Mesenchymal stem cell (in vitro differentiated cells and primary cell): ENCODE measurements at regions not wholly inside any gene's neighbourhood (a gene's known extent, or its start where the extent isn't known, plus 50 kb on each side); places are given as distances from the start of the nearest gene placed in this dataset.

Experiments used
- DNase-seq: peaks from one replicate; pipeline ENCODE4 v3.0.0-alpha.2; 2013
- H2AFZ ChIP-seq: one replicate; pipeline ENCODE4 v1.6.1; 2013; ENCODE audit warnings: low read depth, mild to moderate bottlenecking, control low read depth, inconsistent platforms, low read length, moderate library complexity
- H2AK5ac ChIP-seq: 2 replicates; pipeline ENCODE4 v1.6.1; 2013; ENCODE audit warnings: low read length, moderate library complexity, mild to moderate bottlenecking, inconsistent platforms; ENCODE audit not compliant: severe bottlenecking
- H2BK120ac ChIP-seq: one replicate; pipeline ENCODE4 v1.6.1; 2013; ENCODE audit warnings: low read depth, mild to moderate bottlenecking, inconsistent platforms, low read length, moderate library complexity
- H2BK12ac ChIP-seq, 2 experiments: one replicate each; pipeline ENCODE4 v1.6.1; 2013; ENCODE audit warnings: inconsistent platforms in 2 of 2, low read length in 2 of 2, mild to moderate bottlenecking in 2 of 2, moderate library complexity in 2 of 2, control low read depth in 1 of 2
- H2BK15ac ChIP-seq: one replicate; pipeline ENCODE4 v1.6.1; 2013; ENCODE audit warnings: mild to moderate bottlenecking, low read depth, inconsistent platforms; ENCODE audit not compliant: poor library complexity, severe bottlenecking
- H2BK5ac ChIP-seq: 2 replicates; pipeline ENCODE4 v1.6.1; 2013; ENCODE audit warnings: low read depth, mild to moderate bottlenecking, low read length, control low read depth, inconsistent platforms; ENCODE audit not compliant: poor library complexity, severe bottlenecking
- H3K14ac ChIP-seq, 2 experiments: one replicate each; pipeline ENCODE4 v1.6.1; 2013; ENCODE audit warnings: inconsistent platforms in 2 of 2, low read length in 2 of 2, control low read depth in 1 of 2, mild to moderate bottlenecking in 1 of 2, moderate library complexity in 1 of 2
- H3K18ac ChIP-seq, 2 experiments: one replicate each; pipeline ENCODE4 v1.6.1; 2013; ENCODE audit warnings: inconsistent platforms in 2 of 2, low read length in 2 of 2, control low read depth in 1 of 2, low read depth in 1 of 2, mild to moderate bottlenecking in 1 of 2
- H3K23ac ChIP-seq, 2 experiments: one replicate each; pipeline ENCODE4 v1.6.1; 2013; ENCODE audit warnings: inconsistent platforms in 2 of 2, low read length in 2 of 2, mild to moderate bottlenecking in 2 of 2, moderate library complexity in 2 of 2, control low read depth in 1 of 2
- H3K27ac ChIP-seq: 2 replicates; pipeline ENCODE4 v1.5.1; 2013; ENCODE audit warnings: mild to moderate bottlenecking, moderate library complexity, low read length, control low read depth, inconsistent platforms; ENCODE audit not compliant: poor library complexity, severe bottlenecking
- H3K27me3 ChIP-seq, 2 experiments: 2 replicates each; pipeline versions ENCODE4 v1.6.1 to v1.7.0; 2013; ENCODE audit warnings: low read length in 2 of 2, mild to moderate bottlenecking in 2 of 2, moderate library complexity in 2 of 2, control low read depth in 1 of 2, inconsistent platforms in 1 of 2; ENCODE audit not compliant: control insufficient read depth in 1 of 2, insufficient read depth in 1 of 2
- H3K36me3 ChIP-seq, 2 experiments: 2 replicates each; pipeline versions ENCODE4 v1.6.1 to v1.7.0; 2013; ENCODE audit warnings: low read length in 2 of 2, control low read depth in 1 of 2, inconsistent platforms in 1 of 2, low read depth in 1 of 2, mild to moderate bottlenecking in 1 of 2; ENCODE audit not compliant: insufficient read depth in 2 of 2, control insufficient read depth in 1 of 2
- H3K4ac ChIP-seq, 2 experiments: one replicate each; pipeline ENCODE4 v1.6.1; 2013; ENCODE audit warnings: inconsistent platforms in 2 of 2, low read length in 2 of 2, mild to moderate bottlenecking in 2 of 2, moderate library complexity in 2 of 2, control low read depth in 1 of 2, low read depth in 1 of 2
- H3K4me1 ChIP-seq: 2 replicates; pipeline ENCODE4 v1.6.1; 2013; ENCODE audit warnings: low read depth, low read length, control low read depth; ENCODE audit not compliant: control insufficient read depth, insufficient read depth
- H3K4me2 ChIP-seq: 2 replicates; pipeline ENCODE4 v1.6.1; 2013; ENCODE audit warnings: low read length, mild to moderate bottlenecking, inconsistent platforms; ENCODE audit not compliant: poor library complexity, severe bottlenecking
- H3K4me3 ChIP-seq, 2 experiments: 2 replicates each; pipeline versions ENCODE4 v1.5.1 to v1.7.0; 2013; ENCODE audit warnings: low read length in 2 of 2, mild to moderate bottlenecking in 2 of 2, control low read depth in 1 of 2, low read depth in 1 of 2; ENCODE audit not compliant: insufficient read depth in 1 of 2
- H3K79me1 ChIP-seq: replicated peaks from 2 replicates; pipeline ENCODE4 v1.6.1; 2013; ENCODE audit warnings: mild to moderate bottlenecking, control low read depth, low read length, inconsistent platforms; ENCODE audit not compliant: poor library complexity, severe bottlenecking
- H3K9ac ChIP-seq: 2 replicates; pipeline ENCODE4 v1.7.0; 2013; ENCODE audit warnings: mild to moderate bottlenecking, low read length, moderate library complexity
- H3K9me3 ChIP-seq: 2 replicates; pipeline ENCODE4 v1.7.0; 2013; ENCODE audit warnings: mild to moderate bottlenecking, low read length; ENCODE audit not compliant: control insufficient read depth
- H4K8ac ChIP-seq: one replicate; pipeline ENCODE4 v1.6.1; 2013; ENCODE audit warnings: inconsistent platforms, mild to moderate bottlenecking, low read length, moderate library complexity
- H4K91ac ChIP-seq: one replicate; pipeline ENCODE4 v1.6.1; 2013; ENCODE audit warnings: mild to moderate bottlenecking, low read length, inconsistent platforms
- WGBS: methylation state at CpG from one replicate; pipeline ENCODE4 v1.1.7; 2013; ENCODE audit warnings: mixed read lengths; 5-methylcytosine and 5-hydroxymethylcytosine counted together

- Histone ChIP-seq H3K79me1 (no peaks in the 10 kb centered on the region), H2AFZ (no peak overlapping the region), H3K27ac (no peak overlapping the region), H3K9me3 (peaks cover 8% of the 10 kb centered on the region), H3K9ac (no peak overlapping the region), H3K14ac (no peak overlapping the region), H2BK12ac (no peak overlapping the region), H2BK5ac (no peak overlapping the region), H3K23ac (no peak overlapping the region), H4K8ac (no peak overlapping the region), H3K4me3 (no peak overlapping the region), H2BK15ac (no peak overlapping the region), H3K4me1 (no peaks in the 10 kb centered on the region), H2BK120ac (no peak overlapping the region), H3K36me3 (no peaks in the 10 kb centered on the region), H3K27me3 (no peaks in the 10 kb centered on the region), H3K4ac (no peak overlapping the region), H3K4me2 (no peak overlapping the region), H3K18ac (no peak overlapping the region), H4K91ac (no peak overlapping the region), H2AK5ac (no peak overlapping the region)
- DNase-seq: no peak
Measured at GRCh38 chr14:26897196-26897595, 299.4 kb upstream of the NOVA1 start.

GRCh38 chr14:26905229-26905628, 307.4 kb upstream of the NOVA1 start:
- no peaks in the 10 kb centered on the region for H3K36me3 ChIP-seq
- no peak for DNase-seq
- H3K4me3 ChIP-seq: no peak overlapping the region
- no peak overlapping the region for H2BK15ac ChIP-seq
- H3K79me1 ChIP-seq: no peaks in the 10 kb centered on the region
- no peak overlapping the region for H3K27ac ChIP-seq
- no peak overlapping the region for H3K23ac ChIP-seq
- H2BK12ac ChIP-seq: no peak overlapping the region
- H3K18ac ChIP-seq: no peak overlapping the region
- no peak overlapping the region for H2BK5ac ChIP-seq
- no peak overlapping the region for H2AK5ac ChIP-seq
- H3K4me2 ChIP-seq: no peak overlapping the region
- H3K27me3 ChIP-seq: no peaks in the 10 kb centered on the region
- WGBS: no CpG with 5 or more reads among the region's 3 CpGs
- peaks cover 8% of the 10 kb centered on the region for H3K9me3 ChIP-seq
- no peak overlapping the region for H4K91ac ChIP-seq
- no peak overlapping the region for H2BK120ac ChIP-seq
- no peak overlapping the region for H3K9ac ChIP-seq
- H3K4me1 ChIP-seq: no peaks in the 10 kb centered on the region
- no peak overlapping the region for H3K4ac ChIP-seq
- H2AFZ ChIP-seq: no peak overlapping the region
- no peak overlapping the region for H4K8ac ChIP-seq
- no peak overlapping the region for H3K14ac ChIP-seq

GRCh38 chr14:26913786-26914185, 316.0 kb upstream of the NOVA1 start:
- no peak for DNase-seq
- H2BK12ac ChIP-seq: no peak overlapping the region
- H3K27me3 ChIP-seq: no peaks in the 10 kb centered on the region
- H3K4me2 ChIP-seq: no peak overlapping the region
- H2BK15ac ChIP-seq: no peak overlapping the region
- no peak overlapping the region for H2BK120ac ChIP-seq
- H4K8ac ChIP-seq: no peak overlapping the region
- no peaks in the 10 kb centered on the region for H3K4me1 ChIP-seq
- H4K91ac ChIP-seq: no peak overlapping the region
- H3K23ac ChIP-seq: no peak overlapping the region
- no peak overlapping the region for H2AFZ ChIP-seq
- no peak overlapping the region for H3K18ac ChIP-seq
- H3K4me3 ChIP-seq: no peak overlapping the region
- H3K9ac ChIP-seq: no peak overlapping the region
- H3K4ac ChIP-seq: no peak overlapping the region
- no peak overlapping the region for H2BK5ac ChIP-seq
- no peaks in the 10 kb centered on the region for H3K9me3 ChIP-seq
- H3K36me3 ChIP-seq: no peaks in the 10 kb centered on the region
- H3K14ac ChIP-seq: no peak overlapping the region
- no peak overlapping the region for H3K27ac ChIP-seq
- H2AK5ac ChIP-seq: no peak overlapping the region
- no peaks in the 10 kb centered on the region for H3K79me1 ChIP-seq

GRCh38 chr14:26917086-26917485, 319.3 kb upstream of the NOVA1 start:
- Histone ChIP-seq H2AFZ (no peak overlapping the region), H3K18ac (no peak overlapping the region), H3K9me3 (no peaks in the 10 kb centered on the region), H4K91ac (no peak overlapping the region), H3K27ac (no peak overlapping the region), H3K4me1 (no peaks in the 10 kb centered on the region), H3K23ac (no peak overlapping the region), H3K27me3 (no peaks in the 10 kb centered on the region), H3K4ac (no peak overlapping the region), H2BK120ac (no peak overlapping the region), H3K9ac (peak overlapping the region; percentile 59), H3K4me2 (no peak overlapping the region), H3K79me1 (no peaks in the 10 kb centered on the region), H4K8ac (no peak overlapping the region), H3K36me3 (no peaks in the 10 kb centered on the region), H2BK12ac (no peak overlapping the region), H3K4me3 (no peak overlapping the region), H2BK15ac (no peak overlapping the region), H2BK5ac (no peak overlapping the region), H3K14ac (no peak overlapping the region), H2AK5ac (no peak overlapping the region)
- DNase-seq: peak; percentile 37
- WGBS: no CpG with 5 or more reads among the region's 1 CpG
